K562 (cell line): ENCODE measurements at regions not wholly inside any gene's neighbourhood (a gene's known extent, or its start where the extent isn't known, plus 50 kb on each side); places are given as distances from the start of the nearest gene placed in this dataset.

ENCODE experiments used
- ATAC-seq: fragments of 200-7000 bp; cut with Tn5 transposase; 3 replicates; pipeline ENCODE4 v1.9.1; 2020; ENCODE audit warnings: moderate library complexity
- BruUV-seq: library from RNA; stranded (reverse); fragments of 400-500 nt; replicated peaks from 2 replicates; lab custom pipeline; 2021; lab: Mats Ljungman, UMichigan
- CTCF ChIA-PET: fragments of 300-600 bp; formaldehyde crosslinking; extraction: SDS; loops from one replicate; lab custom pipeline; 2021; ENCODE audit warnings: low intra/inter-chr PET ratio; lab: Yijun Ruan, JAX
- POLR2A ChIA-PET: fragments of 300-600, 350-650 bp; sonication (Branson Sonifier 250); formaldehyde crosslinking; extraction: SDS; loops from one replicate; lab custom pipeline; 2021; ENCODE audit warnings: antibody characterized with exemption, inconsistent platforms; lab: Yijun Ruan, JAX
- DNase-seq, 4 experiments: peaks; one replicate each; pipeline versions ENCODE4 v3.0.0 to v3.0.0-alpha.2; 2011 to 2018; ENCODE audit warnings: low spot score in 3 of 4, mixed read lengths in 3 of 4; ENCODE audit errors: extremely low read depth in 1 of 4
- FAIRE-seq: peaks from 2 replicates; lab custom pipeline; 2011; peaks lifted over from hg19 to GRCh38; lab: Jason Lieb, UNC
- H2AFZ ChIP-seq: 2 replicates; pipeline ENCODE4 v1.6.0; 2011; ENCODE audit warnings: low read depth, low read length, control low read depth, inconsistent platforms
- H3K27ac ChIP-seq: fragments of 200-600 bp; 3 replicates; pipeline ENCODE4 v1.8.0; 2011; ENCODE audit warnings: low read depth, mild to moderate bottlenecking, control low read depth, inconsistent platforms, low read length, moderate library complexity, mixed read lengths; ENCODE audit errors: extremely low read depth
- H3K27me3 ChIP-seq, 2 experiments: fragments of 300-600 bp in 1 of 2; 2 replicates in 1 of 2; 3 replicates in 1 of 2; pipeline versions ENCODE4 v1.6.0 to v1.8.0; 2011; ENCODE audit warnings: inconsistent platforms in 2 of 2, low read length in 2 of 2, mild to moderate bottlenecking in 1 of 2, mixed read lengths in 1 of 2, moderate library complexity in 1 of 2; ENCODE audit not compliant: control insufficient read depth in 2 of 2, insufficient read depth in 2 of 2
- H3K36me3 ChIP-seq: fragments of 300-600 bp; 3 replicates; pipeline ENCODE4 v1.8.0; 2011; ENCODE audit warnings: mild to moderate bottlenecking, low read length, inconsistent platforms; ENCODE audit not compliant: control insufficient read depth, insufficient read depth
- H3K4me1 ChIP-seq, 2 experiments: fragments of 200-600 bp in 1 of 2; replicated peaks in 1 of 2; 2 replicates in 1 of 2; 3 replicates in 1 of 2; pipeline versions ENCODE4 v1.5.1 to v1.8.0; 2011; ENCODE audit warnings: inconsistent platforms in 2 of 2, low read length in 2 of 2, mild to moderate bottlenecking in 1 of 2, mixed read lengths in 1 of 2, moderate library complexity in 1 of 2; ENCODE audit not compliant: control insufficient read depth in 2 of 2, insufficient read depth in 2 of 2
- H3K4me2 ChIP-seq: 2 replicates; pipeline ENCODE4 v1.6.1; 2011; ENCODE audit warnings: low read length, control low read depth, inconsistent platforms, mixed read lengths; ENCODE audit not compliant: insufficient read depth
- H3K4me3 ChIP-seq: fragments of 200-600 bp; sonication (generic), shearing (Covaris generic); 2 replicates; pipeline ENCODE4 v1.5.1; 2016; ENCODE audit warnings: control low read depth, inconsistent platforms
- H3K79me2 ChIP-seq: fragments of 200-600 bp; 3 replicates; pipeline ENCODE4 v1.8.0; 2011; ENCODE audit warnings: low read length, inconsistent platforms; ENCODE audit not compliant: control insufficient read depth, insufficient read depth
- H3K9ac ChIP-seq, 2 experiments: 2 replicates each; pipeline versions ENCODE4 v1.6.0 to v1.6.1; 2011; ENCODE audit warnings: low read depth in 2 of 2, low read length in 2 of 2, control low read depth in 1 of 2, inconsistent platforms in 1 of 2, mild to moderate bottlenecking in 1 of 2, mixed read lengths in 1 of 2; ENCODE audit not compliant: insufficient read depth in 1 of 2
- H3K9me1 ChIP-seq: one replicate; pipeline ENCODE4 v1.6.0; 2011; ENCODE audit warnings: inconsistent platforms, mild to moderate bottlenecking, low read length, moderate library complexity; ENCODE audit not compliant: control insufficient read depth, insufficient read depth
- H3K9me3 ChIP-seq: replicated peaks from 2 replicates; pipeline ENCODE4 v1.5.1; 2011; ENCODE audit warnings: low read depth, low read length, inconsistent platforms; ENCODE audit not compliant: control insufficient read depth, insufficient read depth
- H4K20me1 ChIP-seq: replicated peaks from 2 replicates; pipeline ENCODE4 v1.6.1; 2011; ENCODE audit warnings: low read length, inconsistent platforms, mixed read lengths; ENCODE audit not compliant: control insufficient read depth, insufficient read depth
- L3MBTL2 ChIP-seq: fragments of 450-650 bp; IDR thresholded peaks from 2 replicates; pipeline ENCODE4 v1.6.1; 2016; ENCODE audit warnings: mild to moderate bottlenecking, moderate library complexity
- MYBL2 ChIP-seq, 2 experiments: fragments of 450-650 bp in 1 of 2; sonication (generic) in 1 of 2; formaldehyde crosslinking in 1 of 2; IDR thresholded peaks; 2 replicates each; pipeline versions ENCODE4 v1.6.1 to v1.8.1; 2017 to 2022; ENCODE audit warnings: borderline replicate concordance in 1 of 2, inconsistent platforms in 1 of 2, low read depth in 1 of 2, mild to moderate bottlenecking in 1 of 2, missing genetic modification reagents in 1 of 2, moderate library complexity in 1 of 2
- OTX1 ChIP-seq: fragments of 450-650 bp; formaldehyde crosslinking; IDR thresholded peaks from 2 replicates; pipeline ENCODE4 v1.4.0; 2022; ENCODE audit warnings: mild to moderate bottlenecking
- PML ChIP-seq: IDR thresholded peaks from 2 replicates; pipeline ENCODE4 v1.6.1; 2012; ENCODE audit warnings: low read length, inconsistent platforms
- RBM17 ChIP-seq: fragments of 200-400 bp; formaldehyde crosslinking; IDR thresholded peaks from 2 replicates; pipeline ENCODE4 v1.6.1; 2017; ENCODE audit warnings: low read depth, mild to moderate bottlenecking, low read length, borderline replicate concordance
- SIX5 ChIP-seq, 2 experiments: IDR thresholded peaks; 2 replicates each; pipeline ENCODE4 v1.6.1; 2011; ENCODE audit warnings: low read length in 2 of 2, borderline replicate concordance in 1 of 2, low read depth in 1 of 2, mild to moderate bottlenecking in 1 of 2, moderate library complexity in 1 of 2; ENCODE audit not compliant: insufficient read depth in 1 of 2
- TSHZ1 ChIP-seq: fragments of 250-450 bp; sonication (Bioruptor Pico); IDR thresholded peaks from 2 replicates; pipeline ENCODE4 v1.4.0; 2020; ENCODE audit warnings: mild to moderate bottlenecking, moderate library complexity
- ZNF695 ChIP-seq: fragments of 450-650 bp; formaldehyde crosslinking; IDR thresholded peaks from 2 replicates; pipeline ENCODE4 v1.4.0; 2020; ENCODE audit warnings: mild to moderate bottlenecking, moderate library complexity
- WGBS: fragments of 100-300 bp; shearing (Covaris generic); methylation state at CpG from one replicate; pipeline ENCODE4 v1.1.6; 2016; ENCODE audit warnings: low coverage, mixed read lengths; ENCODE audit not compliant: insufficient coverage; ENCODE audit errors: missing lambda C conversion rate; 5-methylcytosine and 5-hydroxymethylcytosine counted together
- in situ Hi-C: fragments of 300-500 bp; cut with MboI; formaldehyde crosslinking; loops from 4 replicates; pipeline ENCODE4 v1.15.0; 2018; ENCODE audit warnings: inconsistent platforms, mixed read lengths
- intact Hi-C: fragments of 100-400 bp; cut with micrococcal nuclease; formaldehyde crosslinking; loops from 2 replicates; pipeline ENCODE4 v1.14.2; 2022
- TF ChIP-seq, protein P1 (sequence below): fragments of 150-350 bp; conservative IDR thresholded peaks from 2 replicates; pipeline ENCODE4 v1.6.1; 2014; ENCODE audit warnings: low read length

GRCh38 chr6:71119560-71119959 lies 162.7 kb upstream of the B3GAT2 start (continued):
- TF ChIP-seq TSHZ1 (CRISPR knock-in tag) = no peak
- TF ChIP-seq MYBL2 (IDR thresholded peaks at IDR 0.05; ENCODE audit: low read depth) = no peak
- TF ChIP-seq MYBL2 (CRISPR knock-in tag; IDR thresholded peaks at IDR 0.05; ENCODE audit: borderline replicate concordance) = no peak
- no peak for TF ChIP-seq SIX5 (IDR thresholded peaks at IDR 0.05; ENCODE audit: borderline replicate concordance in 1 of 2, insufficient read depth in 1 of 2, low read depth in 1 of 2, low read length in 2 of 2)
- no peak for TF ChIP-seq L3MBTL2

DNA sequence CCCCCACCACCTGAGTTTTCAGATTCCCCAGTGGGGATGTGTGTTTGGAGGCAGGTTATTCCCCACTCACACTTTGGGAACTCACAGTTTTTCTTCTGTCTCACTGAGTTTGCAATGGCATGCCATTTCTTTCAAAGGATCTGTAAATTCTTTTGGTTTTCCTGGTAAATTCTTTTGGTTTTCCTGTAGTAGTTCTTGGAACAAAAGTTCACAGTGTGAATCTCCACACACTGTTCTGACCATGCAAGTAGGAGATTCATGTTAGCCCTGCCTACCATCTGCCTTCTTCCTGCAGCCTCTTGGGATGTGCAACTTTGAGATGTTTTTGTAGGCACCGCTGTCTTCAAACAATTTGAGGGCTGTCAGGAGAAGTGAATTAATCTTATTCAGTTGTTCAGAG lies 165.6 kb upstream of the OGFRL1 start:
- no peaks in the 10 kb centered on the region for H3K9me1 ChIP-seq
- intact Hi-C loops (no loop called here), in situ Hi-C loops (no loop called here)
- no peaks in the 10 kb centered on the region for H3K9me3 ChIP-seq
- no peaks in the 10 kb centered on the region for H3K79me2 ChIP-seq
- no peaks in the 10 kb centered on the region for H4K20me1 ChIP-seq
- DNase-seq = no peak
- H3K4me1 ChIP-seq = no peaks in the 10 kb centered on the region
- no peak overlapping the region for H3K4me2 ChIP-seq
- no peak overlapping the region for H2AFZ ChIP-seq
- no peak for ATAC-seq
- ChIA-PET POLR2A (no interaction called here), CTCF (no interaction called here)
- no peaks in the 10 kb centered on the region for H3K36me3 ChIP-seq
- no TSS peak for BruUV-seq
- no peak overlapping the region for H3K27ac ChIP-seq
- FAIRE-seq = no peak
- H3K4me3 ChIP-seq = no peak overlapping the region
- no peak overlapping the region for H3K9ac ChIP-seq
- 0% methylated on average over 1 of the region's 1 CpG for WGBS
- H3K27me3 ChIP-seq = no peaks in the 10 kb centered on the region
- no peak for TF ChIP-seq PML
- TF ChIP-seq, protein P1, sequence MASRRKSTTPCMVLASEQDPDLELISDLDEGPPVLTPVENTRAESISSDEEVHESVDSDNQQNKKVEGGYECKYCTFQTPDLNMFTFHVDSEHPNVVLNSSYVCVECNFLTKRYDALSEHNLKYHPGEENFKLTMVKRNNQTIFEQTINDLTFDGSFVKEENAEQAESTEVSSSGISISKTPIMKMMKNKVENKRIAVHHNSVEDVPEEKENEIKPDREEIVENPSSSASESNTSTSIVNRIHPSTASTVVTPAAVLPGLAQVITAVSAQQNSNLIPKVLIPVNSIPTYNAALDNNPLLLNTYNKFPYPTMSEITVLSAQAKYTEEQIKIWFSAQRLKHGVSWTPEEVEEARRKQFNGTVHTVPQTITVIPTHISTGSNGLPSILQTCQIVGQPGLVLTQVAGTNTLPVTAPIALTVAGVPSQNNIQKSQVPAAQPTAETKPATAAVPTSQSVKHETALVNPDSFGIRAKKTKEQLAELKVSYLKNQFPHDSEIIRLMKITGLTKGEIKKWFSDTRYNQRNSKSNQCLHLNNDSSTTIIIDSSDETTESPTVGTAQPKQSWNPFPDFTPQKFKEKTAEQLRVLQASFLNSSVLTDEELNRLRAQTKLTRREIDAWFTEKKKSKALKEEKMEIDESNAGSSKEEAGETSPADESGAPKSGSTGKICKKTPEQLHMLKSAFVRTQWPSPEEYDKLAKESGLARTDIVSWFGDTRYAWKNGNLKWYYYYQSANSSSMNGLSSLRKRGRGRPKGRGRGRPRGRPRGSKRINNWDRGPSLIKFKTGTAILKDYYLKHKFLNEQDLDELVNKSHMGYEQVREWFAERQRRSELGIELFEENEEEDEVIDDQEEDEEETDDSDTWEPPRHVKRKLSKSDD = no peak
- TF ChIP-seq ZNF695 = no peak
- no peak for TF ChIP-seq OTX1 (CRISPR knock-in tag)
- TF ChIP-seq RBM17 = no peak
